Vagina (tissue), 2 donors: ENCODE measurements at regions not wholly inside any gene's neighbourhood (a gene's known extent, or its start where the extent isn't known, plus 50 kb on each side); places are given as distances from the start of the nearest gene placed in this dataset.
"Not testable (repeated sequence)": the region's sequence is repeated elsewhere in the genome, so short reads cannot be mapped to it uniquely, and the experiment has no call there.

Experiments used
- DNase-seq, 2 donors: peaks; one replicate each; pipeline ENCODE4 v3.0.0-alpha.2; 2017; ENCODE audit errors: extremely low spot score in 2 of 2
- H3K27ac ChIP-seq: fragments of 200-600 bp; sonication (generic); one replicate; pipeline ENCODE4 v1.5.1; 2019
- H3K27me3 ChIP-seq: fragments of 200-600 bp; sonication (generic); one replicate; pipeline ENCODE4 v1.5.1; 2019
- H3K36me3 ChIP-seq, 2 donors: fragments of 200-600 bp; sonication (generic); one replicate each; pipeline ENCODE4 v1.5.1; 2017 to 2019
- H3K4me1 ChIP-seq: fragments of 200-600 bp; sonication (generic); one replicate; pipeline ENCODE4 v1.5.1; 2019
- H3K4me3 ChIP-seq, 2 donors: fragments of 200-600 bp; sonication (generic); 1 replicate in 1 of 2; 2 replicates in 1 of 2; pipeline ENCODE4 v1.5.1; 2016 to 2019
- H3K9me3 ChIP-seq: fragments of 200-600 bp; sonication (generic); one replicate; pipeline ENCODE4 v1.5.1; 2019
- CTCF ChIP-seq, 3 experiments: fragments of 450-650 bp in 2 of 3; fragments of 200-600 bp in 1 of 3; sonication (generic) in 1 of 3; IDR thresholded peaks; one replicate each; pipeline ENCODE4 v1.5.1; 2017 to 2019; ENCODE audit warnings: antibody characterized with exemption in 3 of 3, mild to moderate bottlenecking in 2 of 3, moderate library complexity in 2 of 3
- POLR2A ChIP-seq, 2 donors: fragments of 450-650 bp; IDR thresholded peaks; one replicate each; pipeline ENCODE4 v1.6.1; 2017; ENCODE audit warnings: antibody characterized with exemption in 2 of 2, mild to moderate bottlenecking in 2 of 2, moderate library complexity in 2 of 2
- POLR2AphosphoS5 ChIP-seq, 2 donors: sonication (generic); formaldehyde crosslinking; IDR thresholded peaks; one replicate each; pipeline ENCODE4 v1.9.0; 2017; ENCODE audit warnings: antibody characterized with exemption in 2 of 2, mild to moderate bottlenecking in 2 of 2, low read depth in 1 of 2; ENCODE audit not compliant: insufficient read depth in 1 of 2
- intact Hi-C: fragments of 100-400 bp; cut with DNase I; formaldehyde crosslinking; loops from one replicate; pipeline ENCODE4 v1.15.1; 2023

- intact Hi-C loops, result no loop called here
- no peak overlapping the region for H3K27ac ChIP-seq
These were observed 120.6 kb downstream of the SLITRK1 start for GRCh38 chr13:83761631-83762030.

GRCh38 chr13:83755210-83755609, 127.1 kb downstream of the SLITRK1 start:
- H3K27ac ChIP-seq, H3K36me3 ChIP-seq, H3K27me3 ChIP-seq, intact Hi-C loops, H3K4me3 ChIP-seq, DNase-seq, H3K4me1 ChIP-seq, H3K9me3 ChIP-seq: not testable (repeated sequence)

More at GRCh38 chr13:83761631-83762030, 120.6 kb downstream of the SLITRK1 start:
- Histone ChIP-seq H3K9me3 (no peaks in the 10 kb centered on the region), H3K4me3 (no peak overlapping the region), H3K27me3 (no peaks in the 10 kb centered on the region), H3K4me1 (no peaks in the 10 kb centered on the region), H3K36me3 (no peaks in the 10 kb centered on the region)
- DNase-seq, result no peak
- TF ChIP-seq POLR2A (IDR thresholded peaks at IDR 0.05), result no peak
- TF ChIP-seq POLR2AphosphoS5 (IDR thresholded peaks at IDR 0.05; ENCODE audit: insufficient read depth in 1 of 2, low read depth in 1 of 2), result no peak
- TF ChIP-seq CTCF (IDR thresholded peaks at IDR 0.05), result no peak

- no peaks in the 10 kb centered on the region for H3K9me3 ChIP-seq
- no peak for DNase-seq
- intact Hi-C loops, result no loop called here
- no peaks in the 10 kb centered on the region for H3K27me3 ChIP-seq
- H3K27ac ChIP-seq, result no peak overlapping the region
- no peaks in the 10 kb centered on the region for H3K4me1 ChIP-seq
- TF ChIP-seq POLR2AphosphoS5 (IDR thresholded peaks at IDR 0.05; ENCODE audit: insufficient read depth in 1 of 2, low read depth in 1 of 2), result no peak
- no peak for TF ChIP-seq CTCF (IDR thresholded peaks at IDR 0.05)
- no peak for TF ChIP-seq POLR2A (IDR thresholded peaks at IDR 0.05)
- H3K4me3 ChIP-seq, result no peak overlapping the region
- no peaks in the 10 kb centered on the region for H3K36me3 ChIP-seq
These were observed 128.2 kb downstream of the SLITRK1 start for GRCh38 chr13:83753912-83754624.

GRCh38 chr13:83752141-83752540, 130.1 kb downstream of the SLITRK1 start:
- TF ChIP-seq CTCF (IDR thresholded peaks at IDR 0.05), result no peak
- no peak for TF ChIP-seq POLR2A (IDR thresholded peaks at IDR 0.05)
- no peak for TF ChIP-seq POLR2AphosphoS5 (IDR thresholded peaks at IDR 0.05; ENCODE audit: insufficient read depth in 1 of 2, low read depth in 1 of 2)
- Histone ChIP-seq H3K4me1 (no peaks in the 10 kb centered on the region), H3K9me3 (no peaks in the 10 kb centered on the region), H3K36me3 (no peaks in the 10 kb centered on the region), H3K27ac (no peak overlapping the region), H3K27me3 (no peaks in the 10 kb centered on the region), H3K4me3 (no peak overlapping the region)
- intact Hi-C loops, result no loop called here
- DNase-seq, result no peak

- intact Hi-C loops, result no loop called here
- TF ChIP-seq POLR2A (IDR thresholded peaks at IDR 0.05) (no peak), CTCF (IDR thresholded peaks at IDR 0.05) (no peak), POLR2AphosphoS5 (IDR thresholded peaks at IDR 0.05; ENCODE audit: insufficient read depth in 1 of 2, low read depth in 1 of 2) (no peak)
- no peak overlapping the region for H3K27ac ChIP-seq
- DNase-seq, result no peak
- no peaks in the 10 kb centered on the region for H3K36me3 ChIP-seq
- no peaks in the 10 kb centered on the region for H3K27me3 ChIP-seq
- no peak overlapping the region for H3K4me3 ChIP-seq
- no peaks in the 10 kb centered on the region for H3K9me3 ChIP-seq
- no peaks in the 10 kb centered on the region for H3K4me1 ChIP-seq
These were observed 141.7 kb downstream of the SLITRK1 start for GRCh38 chr13:83740622-83741021.
